Psoas muscle (tissue), 7 donors: ENCODE measurements at regions not wholly inside any gene's neighbourhood (a gene's known extent, or its start where the extent isn't known, plus 50 kb on each side); places are given as distances from the start of the nearest gene placed in this dataset.

Experiments
- ATAC-seq, 4 donors: fragments of 200-7000 bp; cut with Tn5 transposase; one replicate each; pipeline ENCODE4 v1.9.1; 2020; ENCODE audit warnings: moderate library complexity in 3 of 4, mild to moderate bottlenecking in 2 of 4
- DNase-seq, 2 donors: peaks; one replicate each; pipeline ENCODE4 v3.0.0-alpha.2; 2020
- H3K27ac ChIP-seq: fragments of 200-600 bp; one replicate; pipeline ENCODE4 v1.8.0; 2022
- H3K27me3 ChIP-seq, 3 donors: fragments of 200-600 bp in 1 of 3; one replicate each; pipeline versions ENCODE4 v1.6.1 to v1.8.0; 2013 to 2022; ENCODE audit warnings: low read length in 2 of 3, mild to moderate bottlenecking in 2 of 3, moderate library complexity in 1 of 3; ENCODE audit not compliant: insufficient read depth in 3 of 3
- H3K36me3 ChIP-seq, 2 donors: fragments of 200-600 bp in 1 of 2; one replicate each; pipeline versions ENCODE4 v1.6.1 to v1.8.0; 2013 to 2022; ENCODE audit warnings: low read depth in 1 of 2, mild to moderate bottlenecking in 1 of 2, moderate library complexity in 1 of 2; ENCODE audit not compliant: insufficient read depth in 1 of 2
- H3K4me1 ChIP-seq: fragments of 200-600 bp; one replicate; pipeline ENCODE4 v1.8.0; 2022
- H3K4me3 ChIP-seq: fragments of 200-600 bp; one replicate; pipeline ENCODE4 v1.8.0; 2022; ENCODE audit warnings: mild to moderate bottlenecking
- H3K9me3 ChIP-seq: fragments of 200-600 bp; one replicate; pipeline ENCODE4 v1.8.0; 2022
- CTCF ChIP-seq: fragments of 200-600 bp; IDR thresholded peaks from one replicate; pipeline ENCODE4 v1.8.0; 2022; ENCODE audit warnings: antibody characterized with exemption
- WGBS, 3 donors: extraction: QIAGEN DNeasy Blood & Tissue Kit; methylation state at CpG; one replicate each; pipeline versions ENCODE4 v1.1.6 to v1.1.7; 2013; 5-methylcytosine and 5-hydroxymethylcytosine counted together
- intact Hi-C, 2 donors: fragments of 100-400 bp; cut with DNase I; formaldehyde crosslinking; loops; one replicate each; pipeline versions ENCODE4 v1.11.0 to v1.14.2; 2022
- donor health status: healthy with polysubstance abuse.
- donor health status: DM: no; HTN: no; CAD: no; lungs with moderate emphysema.
- donor health status: Bipolar disorder and iron deficiency.
- donor health status: healthy.
- donor health status: DM: yes; HTN: yes; CAD: no.
- donor health status: DM: no; HTN: no; CAD: no.
- donor health status: DM: yes; HTN: yes; CAD: no.

DNA sequence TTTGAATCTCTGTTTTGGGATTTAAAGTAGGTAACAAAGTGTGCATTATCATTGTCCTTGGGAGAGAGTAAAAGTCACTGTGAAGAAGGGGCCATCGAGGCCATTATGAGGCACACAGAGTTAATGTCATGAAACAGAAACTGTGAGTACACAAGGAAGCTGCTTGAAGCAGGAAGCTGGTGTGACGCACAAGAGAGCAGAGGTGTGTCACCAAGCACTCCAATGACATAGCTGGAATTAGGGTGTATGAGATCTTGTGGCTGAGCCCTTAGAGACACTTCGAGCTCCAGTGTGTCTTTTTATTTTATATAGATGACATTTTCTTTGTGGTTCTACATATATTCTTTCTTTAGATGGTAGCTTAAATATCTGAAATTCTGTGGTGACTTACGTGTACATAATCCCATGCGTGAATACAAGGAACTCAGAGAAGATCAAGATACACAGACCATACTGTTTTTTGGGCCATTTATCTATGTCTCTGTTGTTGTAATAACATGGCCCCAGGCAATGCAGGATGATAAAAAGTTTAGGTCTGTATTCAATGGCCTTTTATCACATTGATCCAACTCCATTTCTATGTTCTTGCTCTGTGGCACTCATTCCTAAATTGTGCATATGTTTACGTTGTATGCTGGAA is 164.7 kb upstream of the FAM98A start:
- 74 to 81% (median 81%) methylated on average over 6 of the region's 6 CpGs for WGBS, 3 donors
- no peaks in the 10 kb centered on the region for H3K27me3 ChIP-seq
- H3K27ac ChIP-seq = no peak overlapping the region
- intact Hi-C loops = no loop called here
- H3K4me1 ChIP-seq = no peaks in the 10 kb centered on the region
- H3K4me3 ChIP-seq = no peak overlapping the region
- ATAC-seq = no peak
- H3K9me3 ChIP-seq = no peaks in the 10 kb centered on the region
- DNase-seq = no peak
- TF ChIP-seq CTCF = no peak
- H3K36me3 ChIP-seq = no peaks in the 10 kb centered on the region

- intact Hi-C loops = no loop called here
- no peak for ATAC-seq
- no peak for DNase-seq
- Histone ChIP-seq H3K27me3 (no peaks in the 10 kb centered on the region), H3K9me3 (no peaks in the 10 kb centered on the region), H3K36me3 (no peaks in the 10 kb centered on the region), H3K4me1 (no peaks in the 10 kb centered on the region), H3K4me3 (no peak overlapping the region), H3K27ac (no peak overlapping the region)
- no peak for TF ChIP-seq CTCF
- 88 to 90% (median 89%) methylated on average over 3 of the region's 3 CpGs for WGBS, 3 donors
These were observed 163.5 kb upstream of the FAM98A start for GRCh38 chr2:33762636-33763035.

DNA sequence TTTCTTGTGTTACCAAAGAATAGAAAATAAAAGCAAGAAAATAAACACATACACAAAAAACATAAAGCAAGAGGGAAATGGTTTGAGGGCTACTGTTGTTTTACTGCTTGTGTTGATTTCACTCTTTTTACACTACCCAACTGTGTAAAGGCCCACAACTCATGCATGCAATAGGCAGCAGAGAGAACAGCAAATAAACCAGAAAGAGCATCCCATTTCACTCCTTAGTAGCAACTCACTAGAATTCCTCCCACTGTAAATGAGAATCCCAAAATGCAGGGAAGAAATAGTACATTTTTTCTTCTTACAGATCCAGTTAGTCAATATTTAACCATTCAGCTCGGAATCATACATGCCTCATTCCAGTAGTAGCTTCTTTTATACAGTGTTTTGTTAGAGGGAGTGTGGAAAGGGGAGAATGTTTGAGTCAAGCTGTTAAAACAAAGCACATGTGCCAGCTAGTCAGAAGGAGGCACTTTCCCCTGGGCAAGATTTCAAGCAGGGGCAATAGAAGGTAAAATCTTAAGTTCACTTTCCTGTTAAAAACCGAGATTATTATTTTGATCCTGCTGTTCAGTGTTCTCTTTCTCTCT is 147.2 kb upstream of the FAM98A start:
- Histone ChIP-seq H3K4me3 (no peak overlapping the region), H3K36me3 (no peaks in the 10 kb centered on the region), H3K4me1 (no peaks in the 10 kb centered on the region), H3K9me3 (no peaks in the 10 kb centered on the region), H3K27me3 (no peaks in the 10 kb centered on the region), H3K27ac (no peak overlapping the region)
- 40 to 57% (median 41%) methylated on average over 2 of the region's 2 CpGs for WGBS, 3 donors
- intact Hi-C loops = no loop called here
- DNase-seq (no peak), ATAC-seq (no peak)
- TF ChIP-seq CTCF = no peak

GRCh38 chr2:33735096-33735495 is 136.0 kb upstream of the FAM98A start:
- DNase-seq (no peak), ATAC-seq (no peak)
- Histone ChIP-seq H3K27ac (no peak overlapping the region), H3K27me3 (no peaks in the 10 kb centered on the region), H3K4me3 (no peak overlapping the region), H3K9me3 (no peaks in the 10 kb centered on the region), H3K4me1 (no peaks in the 10 kb centered on the region), H3K36me3 (no peaks in the 10 kb centered on the region)
- WGBS, 3 donors = 59 to 67% (median 61%) methylated on average over 1 of the region's 1 CpG
- no peak for TF ChIP-seq CTCF
- intact Hi-C loops = no loop called here

DNA sequence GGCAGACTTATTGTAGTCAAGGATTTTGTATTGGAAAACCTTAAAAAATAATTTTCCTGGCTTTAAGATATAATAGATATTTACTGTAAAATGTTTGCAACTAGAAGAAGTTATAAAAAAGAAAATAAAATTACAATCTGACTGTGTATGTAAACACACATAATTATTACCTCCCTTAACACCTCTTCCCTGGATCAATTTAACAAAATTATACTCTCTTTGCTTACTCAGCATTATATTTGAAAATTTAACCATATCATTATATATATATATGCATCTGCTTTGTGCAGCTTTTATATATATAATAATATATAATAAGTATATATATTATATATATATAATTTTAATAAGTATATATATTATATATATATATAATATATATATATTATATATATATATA is 131.7 kb upstream of the FAM98A start:
- no peak for ATAC-seq
- Histone ChIP-seq H3K36me3 (no peaks in the 10 kb centered on the region), H3K27ac (no peak overlapping the region), H3K4me3 (no peak overlapping the region), H3K27me3 (no peaks in the 10 kb centered on the region), H3K9me3 (no peaks in the 10 kb centered on the region), H3K4me1 (no peaks in the 10 kb centered on the region)
- intact Hi-C loops = no loop called here
- DNase-seq = no peak
- no peak for TF ChIP-seq CTCF
